SK-N-SH treated with all-trans-retinoic acid at 6 μM for 48 hours (cell line): ENCODE measurements at regions not wholly inside any gene's neighbourhood (a gene's known extent, or its start where the extent isn't known, plus 50 kb on each side); places are given as distances from the start of the nearest gene placed in this dataset.

Source experiments
- ATAC-seq: fragments of 200-7000 bp; cut with Tn5 transposase; 3 replicates; pipeline ENCODE4 v1.9.1; 2020; ENCODE audit warnings: mild to moderate bottlenecking, moderate library complexity
- ARNTL ChIP-seq: fragments of 450-650 bp; formaldehyde crosslinking; IDR thresholded peaks from 2 replicates; pipeline ENCODE4 v1.5.0; 2020; ENCODE audit warnings: low read depth, mild to moderate bottlenecking, moderate library complexity, borderline replicate concordance
- BACH2 ChIP-seq: fragments of 250-450 bp; sonication (Bioruptor Pico); IDR thresholded peaks from 2 replicates; pipeline ENCODE4 v1.9.0; 2021; ENCODE audit warnings: mild to moderate bottlenecking, borderline replicate concordance
- CSDC2 ChIP-seq: fragments of 250-450 bp; sonication (Bioruptor Pico); IDR thresholded peaks from 2 replicates; pipeline ENCODE4 v1.5.0; 2020; ENCODE audit warnings: mild to moderate bottlenecking, moderate library complexity
- CSRNP3 ChIP-seq: fragments of 250-450 bp; sonication (Bioruptor Pico); IDR thresholded peaks from 2 replicates; pipeline ENCODE4 v1.5.1; 2021; ENCODE audit warnings: mild to moderate bottlenecking, moderate library complexity
- ESRRG ChIP-seq: fragments of 250-450 bp; sonication (Bioruptor Pico); IDR thresholded peaks from 2 replicates; pipeline ENCODE4 v1.6.1; 2021; ENCODE audit warnings: mild to moderate bottlenecking
- GLIS3 ChIP-seq: fragments of 250-450 bp; sonication (Bioruptor Pico); IDR thresholded peaks from 2 replicates; pipeline ENCODE4 v1.5.0; 2020; ENCODE audit warnings: mild to moderate bottlenecking, moderate library complexity
- OSR1 ChIP-seq: fragments of 250-450 bp; sonication (Bioruptor Pico); IDR thresholded peaks from 2 replicates; pipeline ENCODE4 v1.8.0; 2022; ENCODE audit warnings: moderate library complexity, mild to moderate bottlenecking, inconsistent platforms
- PPARA ChIP-seq: fragments of 250-450 bp; sonication (Bioruptor Pico); IDR thresholded peaks from 2 replicates; pipeline ENCODE4 v1.5.0; 2020; ENCODE audit warnings: mild to moderate bottlenecking, borderline replicate concordance
- RARB ChIP-seq: fragments of 250-450 bp; sonication (Bioruptor Pico); IDR thresholded peaks from 2 replicates; pipeline ENCODE4 v1.8.0; 2021; ENCODE audit warnings: mild to moderate bottlenecking, moderate library complexity
- TCF4 ChIP-seq: fragments of 250-450 bp; sonication (Bioruptor Pico); IDR thresholded peaks from 2 replicates; pipeline ENCODE4 v1.8.0; 2021; ENCODE audit warnings: mild to moderate bottlenecking, moderate library complexity, borderline replicate concordance
- TOX ChIP-seq: fragments of 250-450 bp; sonication (Bioruptor Pico); IDR thresholded peaks from 2 replicates; pipeline ENCODE4 v1.8.0; 2021; ENCODE audit warnings: mild to moderate bottlenecking, moderate library complexity, borderline replicate concordance
- TSHZ2 ChIP-seq: fragments of 250-450 bp; sonication (Bioruptor Pico); IDR thresholded peaks from 2 replicates; pipeline ENCODE4 v1.5.0; 2020; ENCODE audit warnings: mild to moderate bottlenecking, moderate library complexity
- ZC3H10 ChIP-seq: fragments of 250-450 bp; sonication (Bioruptor Pico); IDR thresholded peaks from 2 replicates; pipeline ENCODE4 v1.5.1; 2021; ENCODE audit warnings: mild to moderate bottlenecking, moderate library complexity
- ZFP3 ChIP-seq: fragments of 250-450 bp; sonication (Bioruptor Pico); IDR thresholded peaks from 2 replicates; pipeline ENCODE4 v1.5.0; 2020; ENCODE audit warnings: mild to moderate bottlenecking, moderate library complexity
- ZFP30 ChIP-seq: fragments of 450-650 bp; formaldehyde crosslinking; IDR thresholded peaks from 2 replicates; pipeline ENCODE4 v1.5.0; 2022; ENCODE audit warnings: mild to moderate bottlenecking, moderate library complexity
- ZNF565 ChIP-seq: fragments of 450-650 bp; formaldehyde crosslinking; conservative IDR thresholded peaks from 2 replicates; pipeline ENCODE4 v1.5.0; 2020; ENCODE audit warnings: low read depth, mild to moderate bottlenecking, moderate library complexity
- ZNF70 ChIP-seq: fragments of 450-650 bp; formaldehyde crosslinking; IDR thresholded peaks from 2 replicates; pipeline ENCODE4 v1.5.0; 2020; ENCODE audit warnings: mild to moderate bottlenecking, moderate library complexity
- ZNF8 ChIP-seq: fragments of 450-650 bp; formaldehyde crosslinking; IDR thresholded peaks from 2 replicates; pipeline ENCODE4 v1.5.0; 2020; ENCODE audit warnings: mild to moderate bottlenecking, moderate library complexity
- TF ChIP-seq, protein P1 (sequence below): fragments of 250-450 bp; sonication (Bioruptor Pico); IDR thresholded peaks from 2 replicates; pipeline ENCODE4 v1.8.0; 2020; ENCODE audit warnings: mild to moderate bottlenecking, moderate library complexity, borderline replicate concordance
- TF ChIP-seq, protein P2 (sequence below): fragments of 250-450 bp; sonication (Bioruptor Pico); IDR thresholded peaks from 2 replicates; pipeline ENCODE4 v1.8.0; 2021; ENCODE audit warnings: low read depth, mild to moderate bottlenecking, moderate library complexity, borderline replicate concordance
- TF ChIP-seq, protein P3 (sequence below): fragments of 250-450 bp; sonication (Bioruptor Pico); IDR thresholded peaks from 2 replicates; pipeline ENCODE4 v1.5.1; 2020; ENCODE audit warnings: low read depth, mild to moderate bottlenecking, moderate library complexity

DNA sequence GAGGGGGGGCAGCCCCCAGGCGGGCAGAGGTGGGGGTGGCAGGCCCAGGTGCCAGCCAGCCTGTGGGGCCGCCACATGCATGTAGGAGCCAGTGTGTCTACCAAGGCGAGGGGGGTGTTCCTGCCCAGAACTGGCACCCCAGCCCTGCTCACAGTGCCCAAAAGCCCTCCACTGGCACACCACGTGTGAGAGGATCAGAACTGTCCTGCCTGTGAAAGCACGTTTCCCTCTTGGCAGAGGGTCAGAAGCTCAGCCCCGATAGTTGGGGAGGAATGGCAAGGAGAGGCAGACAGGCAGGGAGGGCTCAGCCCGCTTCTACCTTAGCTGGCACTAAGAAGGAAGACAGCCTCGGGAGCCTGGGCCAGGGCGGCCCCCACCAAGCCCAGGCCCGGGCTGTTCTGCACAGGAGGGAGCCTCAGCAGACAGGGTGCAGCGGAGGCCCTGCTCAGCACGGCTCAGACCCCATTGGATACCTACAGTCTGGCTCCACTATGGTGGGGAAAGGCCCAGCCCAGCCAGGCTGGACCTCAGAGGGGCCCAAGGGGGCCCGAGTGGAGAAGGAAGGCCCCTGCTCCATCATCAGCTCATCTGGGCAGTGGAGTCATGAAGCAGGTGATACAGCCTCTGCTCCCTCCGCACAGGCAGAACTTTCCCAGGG is 84.8 kb upstream of the LINGO1 start (continued):
- no peak for TF ChIP-seq TCF4
- no peak for TF ChIP-seq PPARA (CRISPR knock-in tag)
- TF ChIP-seq ZNF70 (CRISPR knock-in tag), result no peak
- no peak for TF ChIP-seq ESRRG
- no peak for TF ChIP-seq TOX

DNA sequence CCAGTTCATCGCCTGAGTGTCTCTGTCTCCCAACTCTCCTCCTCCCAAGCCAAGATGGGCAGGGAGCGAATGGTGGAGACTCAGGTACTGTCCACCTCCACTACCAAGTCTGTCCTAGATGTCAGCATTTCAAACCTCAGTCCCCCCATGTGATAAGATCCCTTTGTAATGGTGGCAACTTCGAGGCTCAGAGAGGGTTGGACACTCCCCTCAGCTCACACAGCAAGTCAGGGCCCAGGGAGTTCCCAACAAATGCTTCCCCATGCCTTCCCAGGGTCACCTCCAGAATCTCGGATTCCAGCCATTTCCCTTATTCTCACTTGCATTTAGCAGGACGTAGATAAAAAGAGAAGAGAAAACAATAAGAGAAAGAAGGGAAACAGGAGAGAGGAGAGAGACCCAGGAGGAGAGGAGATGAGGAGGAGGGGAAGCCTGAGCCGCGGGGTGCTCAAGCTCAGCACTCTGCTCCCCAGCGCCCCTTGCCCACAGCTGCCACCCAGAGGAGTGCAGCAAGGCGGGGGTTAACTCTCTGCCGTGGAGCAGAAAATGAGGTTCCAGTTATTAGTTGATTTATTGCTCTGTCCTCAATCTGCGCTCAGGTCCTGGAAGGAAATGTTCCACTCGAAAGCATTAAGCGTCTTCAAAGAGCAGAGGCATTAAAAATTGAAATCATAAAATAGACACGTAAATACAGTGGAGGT is 84.1 kb upstream of the LINGO1 start:
- ATAC-seq, result no peak
- TF ChIP-seq GLIS3 (CRISPR knock-in tag), result no peak
- no peak for TF ChIP-seq TOX
- TF ChIP-seq ZC3H10, result no peak
- TF ChIP-seq CSDC2, result no peak
- TF ChIP-seq ARNTL (CRISPR knock-in tag), result no peak
- no peak for TF ChIP-seq CSRNP3 (CRISPR knock-in tag)
- no peak for TF ChIP-seq BACH2
- TF ChIP-seq ZFP30 (CRISPR knock-in tag), result no peak
- TF ChIP-seq ZNF565, result no peak
- TF ChIP-seq ESRRG, result no peak
- TF ChIP-seq, protein P1, sequence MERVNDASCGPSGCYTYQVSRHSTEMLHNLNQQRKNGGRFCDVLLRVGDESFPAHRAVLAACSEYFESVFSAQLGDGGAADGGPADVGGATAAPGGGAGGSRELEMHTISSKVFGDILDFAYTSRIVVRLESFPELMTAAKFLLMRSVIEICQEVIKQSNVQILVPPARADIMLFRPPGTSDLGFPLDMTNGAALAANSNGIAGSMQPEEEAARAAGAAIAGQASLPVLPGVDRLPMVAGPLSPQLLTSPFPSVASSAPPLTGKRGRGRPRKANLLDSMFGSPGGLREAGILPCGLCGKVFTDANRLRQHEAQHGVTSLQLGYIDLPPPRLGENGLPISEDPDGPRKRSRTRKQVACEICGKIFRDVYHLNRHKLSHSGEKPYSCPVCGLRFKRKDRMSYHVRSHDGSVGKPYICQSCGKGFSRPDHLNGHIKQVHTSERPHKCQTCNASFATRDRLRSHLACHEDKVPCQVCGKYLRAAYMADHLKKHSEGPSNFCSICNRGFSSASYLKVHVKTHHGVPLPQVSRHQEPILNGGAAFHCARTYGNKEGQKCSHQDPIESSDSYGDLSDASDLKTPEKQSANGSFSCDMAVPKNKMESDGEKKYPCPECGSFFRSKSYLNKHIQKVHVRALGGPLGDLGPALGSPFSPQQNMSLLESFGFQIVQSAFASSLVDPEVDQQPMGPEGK, result no peak
- TF ChIP-seq ZFP3 (CRISPR knock-in tag), result no peak
- TF ChIP-seq TCF4, result no peak
- TF ChIP-seq, protein P2, sequence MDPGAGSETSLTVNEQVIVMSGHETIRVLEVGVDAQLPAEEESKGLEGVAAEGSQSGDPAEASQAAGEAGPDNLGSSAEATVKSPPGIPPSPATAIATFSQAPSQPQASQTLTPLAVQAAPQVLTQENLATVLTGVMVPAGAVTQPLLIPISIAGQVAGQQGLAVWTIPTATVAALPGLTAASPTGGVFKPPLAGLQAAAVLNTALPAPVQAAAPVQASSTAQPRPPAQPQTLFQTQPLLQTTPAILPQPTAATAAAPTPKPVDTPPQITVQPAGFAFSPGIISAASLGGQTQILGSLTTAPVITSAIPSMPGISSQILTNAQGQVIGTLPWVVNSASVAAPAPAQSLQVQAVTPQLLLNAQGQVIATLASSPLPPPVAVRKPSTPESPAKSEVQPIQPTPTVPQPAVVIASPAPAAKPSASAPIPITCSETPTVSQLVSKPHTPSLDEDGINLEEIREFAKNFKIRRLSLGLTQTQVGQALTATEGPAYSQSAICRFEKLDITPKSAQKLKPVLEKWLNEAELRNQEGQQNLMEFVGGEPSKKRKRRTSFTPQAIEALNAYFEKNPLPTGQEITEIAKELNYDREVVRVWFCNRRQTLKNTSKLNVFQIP (CRISPR knock-in tag), result no peak
- no peak for TF ChIP-seq TSHZ2
- no peak for TF ChIP-seq ZNF8 (CRISPR knock-in tag)
- no peak for TF ChIP-seq OSR1 (CRISPR knock-in tag)
- TF ChIP-seq, protein P3, sequence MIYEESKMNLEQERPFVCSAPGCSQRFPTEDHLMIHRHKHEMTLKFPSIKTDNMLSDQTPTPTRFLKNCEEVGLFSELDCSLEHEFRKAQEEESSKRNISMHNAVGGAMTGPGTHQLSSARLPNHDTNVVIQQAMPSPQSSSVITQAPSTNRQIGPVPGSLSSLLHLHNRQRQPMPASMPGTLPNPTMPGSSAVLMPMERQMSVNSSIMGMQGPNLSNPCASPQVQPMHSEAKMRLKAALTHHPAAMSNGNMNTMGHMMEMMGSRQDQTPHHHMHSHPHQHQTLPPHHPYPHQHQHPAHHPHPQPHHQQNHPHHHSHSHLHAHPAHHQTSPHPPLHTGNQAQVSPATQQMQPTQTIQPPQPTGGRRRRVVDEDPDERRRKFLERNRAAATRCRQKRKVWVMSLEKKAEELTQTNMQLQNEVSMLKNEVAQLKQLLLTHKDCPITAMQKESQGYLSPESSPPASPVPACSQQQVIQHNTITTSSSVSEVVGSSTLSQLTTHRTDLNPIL (CRISPR knock-in tag), result no peak
- no peak for TF ChIP-seq ZNF70 (CRISPR knock-in tag)
- TF ChIP-seq RARB (CRISPR knock-in tag), result no peak

DNA sequence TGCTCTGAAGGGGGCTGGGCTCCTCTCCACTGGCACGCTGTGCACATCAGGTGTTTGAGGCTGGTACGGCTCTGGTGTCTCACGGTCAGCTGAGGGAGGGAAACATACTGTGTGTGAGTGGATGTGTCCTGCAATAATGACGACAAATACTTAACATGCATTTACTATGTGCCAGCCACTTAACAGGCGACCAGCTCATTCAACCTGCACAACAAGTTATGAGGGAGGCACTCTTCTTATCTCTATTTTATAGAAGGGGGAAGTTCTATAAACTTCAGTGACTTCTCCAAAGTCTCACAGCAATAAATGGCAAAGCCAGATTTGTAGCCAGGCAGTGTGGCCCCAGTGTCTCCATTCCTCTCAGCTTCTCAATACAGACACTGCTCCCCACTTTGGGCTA is 83.1 kb upstream of the LINGO1 start:
- ATAC-seq, result no peak
- no peak for TF ChIP-seq ZFP30 (CRISPR knock-in tag)
- TF ChIP-seq OSR1 (CRISPR knock-in tag), result no peak
- no peak for TF ChIP-seq ZC3H10
- TF ChIP-seq, all 23 proteins: peak for 0
